ENCODE measurements at regions not wholly inside any gene's neighbourhood (a gene's known extent, or its start where the extent isn't known, plus 50 kb on each side); places are given as distances from the start of the nearest gene placed in this dataset.

- no peak overlapping the region for H3K27ac ChIP-seq (ENCODE audit: insufficient read depth, low read depth, low read length)
- no peaks in the 10 kb centered on the region for H3K4me1 ChIP-seq (ENCODE audit: control insufficient read depth, extremely low read depth, insufficient read depth, low read length)
- no peaks in the 10 kb centered on the region for H3K9me3 ChIP-seq (replicated peaks; ENCODE audit: control insufficient read depth, insufficient read depth, low read length)
- no peak overlapping the region for H3K4me2 ChIP-seq (ENCODE audit: insufficient read depth, low read length)
- no peaks in the 10 kb centered on the region for H3K9me1 ChIP-seq (replicated peaks; ENCODE audit: control insufficient read depth, extremely low read depth, insufficient read depth, low read length)
- H3K4me3 ChIP-seq (replicated peaks in 1 of 3; ENCODE audit: insufficient read depth in 1 of 3, low read depth in 1 of 3, low read length in 3 of 3): no peak overlapping the region
- TF ChIP-seq EZH2 (IDR thresholded peaks at IDR 0.05; ENCODE audit: borderline replicate concordance, low read depth, low read length, severe bottlenecking) (no peak), CTCF (IDR thresholded peaks at IDR 0.05; ENCODE audit: extremely low read depth in 1 of 2, insufficient read depth in 1 of 2, low read depth in 1 of 2, low read length in 2 of 2) (peak; percentile 9 to 38)
- FAIRE-seq (no peak), DNase-seq (ENCODE audit: low read depth, low spot score) (no peak)
- H4K20me1 ChIP-seq (replicated peaks; ENCODE audit: control insufficient read depth, extremely low read depth, insufficient read depth, low read length): no peaks in the 10 kb centered on the region
- no peaks in the 10 kb centered on the region for H3K79me2 ChIP-seq (ENCODE audit: control insufficient read depth, insufficient read depth, low read length)
- ChIA-PET CTCF (interaction anchor here (0.5 to 0.8 kb wide), 2 partner anchors 9 to 14 kb away, joined by 3 to 5 read pairs; no protein-coding TSS in a partner anchor), POLR2A (no interaction called here)
- no peaks in the 10 kb centered on the region for H3K36me3 ChIP-seq (ENCODE audit: control insufficient read depth in 2 of 2, extremely low read depth in 1 of 2, insufficient read depth in 2 of 2, low read length in 2 of 2)
- intact Hi-C loops (cut with micrococcal nuclease): no loop called here
- dilution Hi-C loops (cut with MboI; ENCODE audit: extremely low pct_ligation_motif_present, low sequenced_read_pairs): no loop called here
- no peak overlapping the region for H3K9ac ChIP-seq (replicated peaks; ENCODE audit: extremely low read depth, insufficient read depth, low read length)
- H3K27me3 ChIP-seq (ENCODE audit: control insufficient read depth in 2 of 2, insufficient read depth in 2 of 2, low read length in 2 of 2): peaks cover 7 to 13% of the 10 kb centered on the region in 2 experiments
- no TSS peak for BruUV-seq (replicated peaks)
- H2AFZ ChIP-seq (ENCODE audit: low read depth, low read length): no peak overlapping the region
Observed at GRCh38 chr22:22171357-22172218, 73.0 kb upstream of the VPREB1 start.

GRCh38 chr22:22169923-22170322 lies 74.7 kb upstream of the VPREB1 start:
- Histone ChIP-seq H3K4me3 (replicated peaks in 1 of 3; ENCODE audit: insufficient read depth in 1 of 3, low read depth in 1 of 3, low read length in 3 of 3) (no peak overlapping the region), H3K36me3 (ENCODE audit: control insufficient read depth in 2 of 2, extremely low read depth in 1 of 2, insufficient read depth in 2 of 2, low read length in 2 of 2) (no peaks in the 10 kb centered on the region), H3K79me2 (ENCODE audit: control insufficient read depth, insufficient read depth, low read length) (no peaks in the 10 kb centered on the region), H2AFZ (ENCODE audit: low read depth, low read length) (no peak overlapping the region), H3K27ac (ENCODE audit: insufficient read depth, low read depth, low read length) (no peak overlapping the region), H3K27me3 (ENCODE audit: control insufficient read depth in 2 of 2, insufficient read depth in 2 of 2, low read length in 2 of 2) (peaks cover 7 to 12% of the 10 kb centered on the region in 2 experiments), H3K4me1 (ENCODE audit: control insufficient read depth, extremely low read depth, insufficient read depth, low read length) (no peaks in the 10 kb centered on the region), H3K4me2 (ENCODE audit: insufficient read depth, low read length) (no peak overlapping the region), H3K9me1 (replicated peaks; ENCODE audit: control insufficient read depth, extremely low read depth, insufficient read depth, low read length) (no peaks in the 10 kb centered on the region), H3K9ac (replicated peaks; ENCODE audit: extremely low read depth, insufficient read depth, low read length) (no peak overlapping the region), H4K20me1 (replicated peaks; ENCODE audit: control insufficient read depth, extremely low read depth, insufficient read depth, low read length) (no peaks in the 10 kb centered on the region), H3K9me3 (replicated peaks; ENCODE audit: control insufficient read depth, insufficient read depth, low read length) (no peaks in the 10 kb centered on the region)
- ChIA-PET POLR2A (no interaction called here), CTCF (no interaction called here)
- no peak for DNase-seq (ENCODE audit: low read depth, low spot score)
- TF ChIP-seq MAX (IDR thresholded peaks at IDR 0.05; ENCODE audit: insufficient read depth, insufficient read length) (no peak), MYC (IDR thresholded peaks at IDR 0.05; ENCODE audit: low read depth, low read length) (no peak), EZH2 (IDR thresholded peaks at IDR 0.05; ENCODE audit: borderline replicate concordance, low read depth, low read length, severe bottlenecking) (no peak), JUN (IDR thresholded peaks at IDR 0.05; ENCODE audit: borderline replicate concordance, insufficient read depth, insufficient read length, low read depth) (no peak), POLR2A (IDR thresholded peaks at IDR 0.05; ENCODE audit: low read depth, low read length) (no peak), FOS (IDR thresholded peaks at IDR 0.05; ENCODE audit: borderline replicate concordance, insufficient read depth, low read length) (no peak), CTCF (IDR thresholded peaks at IDR 0.05; ENCODE audit: extremely low read depth in 1 of 2, insufficient read depth in 1 of 2, low read depth in 1 of 2, low read length in 2 of 2) (no peak), POLR2AphosphoS5 (IDR thresholded peaks at IDR 0.05; ENCODE audit: insufficient read depth, low read depth, low read length) (no peak), GATA2 (IDR thresholded peaks at IDR 0.05; ENCODE audit: insufficient read depth, insufficient read length, low read depth, low read length) (no peak)
- no peak for FAIRE-seq
- dilution Hi-C loops (cut with MboI; ENCODE audit: extremely low pct_ligation_motif_present, low sequenced_read_pairs): no loop called here
- BruUV-seq (replicated peaks): no TSS peak
- intact Hi-C loops (cut with micrococcal nuclease): no loop called here

Data from endothelial cell of umbilical vein (primary cell).